ENCODE measurements at regions not wholly inside any gene's neighbourhood (a gene's known extent, or its start where the extent isn't known, plus 50 kb on each side); places are given as distances from the start of the nearest gene placed in this dataset.

GRCh38 chr7:145582742-145583303 is 533.8 kb upstream of the CNTNAP2 start:
- H2AFZ ChIP-seq (ENCODE audit: low read depth, low read length) = no peak overlapping the region
- no peaks in the 10 kb centered on the region for H3K36me3 ChIP-seq (ENCODE audit: control insufficient read depth in 2 of 2, extremely low read depth in 1 of 2, insufficient read depth in 2 of 2, low read length in 2 of 2)
- no peak for DNase-seq (ENCODE audit: low read depth, low spot score)
- ChIA-PET POLR2A (no interaction called here), CTCF (no interaction called here)
- H3K9ac ChIP-seq (replicated peaks; ENCODE audit: extremely low read depth, insufficient read depth, low read length) = no peak overlapping the region
- H3K4me3 ChIP-seq (replicated peaks in 1 of 3; ENCODE audit: insufficient read depth in 1 of 3, low read depth in 1 of 3, low read length in 3 of 3) = no peak overlapping the region
- no peaks in the 10 kb centered on the region for H3K4me1 ChIP-seq (ENCODE audit: control insufficient read depth, extremely low read depth, insufficient read depth, low read length)
- intact Hi-C loops (cut with micrococcal nuclease) = no loop called here
- no peaks in the 10 kb centered on the region for H4K20me1 ChIP-seq (replicated peaks; ENCODE audit: control insufficient read depth, extremely low read depth, insufficient read depth, low read length)
- no TSS peak for BruUV-seq (replicated peaks)
- no peaks in the 10 kb centered on the region for H3K79me2 ChIP-seq (ENCODE audit: control insufficient read depth, insufficient read depth, low read length)
- no peaks in the 10 kb centered on the region for H3K27me3 ChIP-seq (ENCODE audit: control insufficient read depth in 2 of 2, insufficient read depth in 2 of 2, low read length in 2 of 2)
- no peak for FAIRE-seq
- no peak overlapping the region for H3K4me2 ChIP-seq (ENCODE audit: insufficient read depth, low read length)
- dilution Hi-C loops (cut with MboI; ENCODE audit: extremely low pct_ligation_motif_present, low sequenced_read_pairs) = no loop called here
- H3K27ac ChIP-seq (ENCODE audit: insufficient read depth, low read depth, low read length) = no peak overlapping the region
- H3K9me3 ChIP-seq (replicated peaks; ENCODE audit: control insufficient read depth, insufficient read depth, low read length) = peaks cover under 1% of the 10 kb centered on the region
- TF ChIP-seq CTCF (IDR thresholded peaks at IDR 0.05; ENCODE audit: extremely low read depth in 1 of 2, insufficient read depth in 1 of 2, low read depth in 1 of 2, low read length in 2 of 2) (no peak), FOS (IDR thresholded peaks at IDR 0.05; ENCODE audit: borderline replicate concordance, insufficient read depth, low read length) (no peak), EZH2 (IDR thresholded peaks at IDR 0.05; ENCODE audit: borderline replicate concordance, low read depth, low read length, severe bottlenecking) (no peak), JUN (IDR thresholded peaks at IDR 0.05; ENCODE audit: borderline replicate concordance, insufficient read depth, insufficient read length, low read depth) (no peak), POLR2A (IDR thresholded peaks at IDR 0.05; ENCODE audit: low read depth, low read length) (no peak), MAX (IDR thresholded peaks at IDR 0.05; ENCODE audit: insufficient read depth, insufficient read length) (no peak), MYC (IDR thresholded peaks at IDR 0.05; ENCODE audit: low read depth, low read length) (no peak), GATA2 (IDR thresholded peaks at IDR 0.05; ENCODE audit: insufficient read depth, insufficient read length, low read depth, low read length) (no peak), POLR2AphosphoS5 (IDR thresholded peaks at IDR 0.05; ENCODE audit: insufficient read depth, low read depth, low read length) (no peak)
- no peaks in the 10 kb centered on the region for H3K9me1 ChIP-seq (replicated peaks; ENCODE audit: control insufficient read depth, extremely low read depth, insufficient read depth, low read length)

Measured in endothelial cell of umbilical vein (primary cell).